ENCODE measurements at regions not wholly inside any gene's neighbourhood (a gene's known extent, or its start where the extent isn't known, plus 50 kb on each side); places are given as distances from the start of the nearest gene placed in this dataset.

- H3K4me3 ChIP-seq (ENCODE audit: low read length): no peak overlapping the region
These were observed 880.9 kb downstream of the ANKRD7 start for GRCh38 chr7:119105381-119105780.

GRCh38 chr7:119123326-119123725 lies 898.8 kb downstream of the ANKRD7 start:
- H3K9me3 ChIP-seq (ENCODE audit: low read depth, low read length): peaks cover 5% of the 10 kb centered on the region
- no peaks in the 10 kb centered on the region for H3K4me1 ChIP-seq (ENCODE audit: insufficient read depth, low read length)
- no peak overlapping the region for H3K4me3 ChIP-seq (ENCODE audit: low read length)
- no peaks in the 10 kb centered on the region for H3K27me3 ChIP-seq (ENCODE audit: insufficient read depth, low read length)

More at GRCh38 chr7:119105381-119105780, 880.9 kb downstream of the ANKRD7 start:
- H3K27me3 ChIP-seq (ENCODE audit: insufficient read depth, low read length): no peaks in the 10 kb centered on the region
- H3K4me1 ChIP-seq (ENCODE audit: insufficient read depth, low read length): no peaks in the 10 kb centered on the region
- H3K9me3 ChIP-seq (ENCODE audit: low read depth, low read length): peaks cover 6% of the 10 kb centered on the region

GRCh38 chr7:119127706-119128105 lies 903.2 kb downstream of the ANKRD7 start:
- H3K4me3 ChIP-seq (ENCODE audit: low read length): no peak overlapping the region

DNA sequence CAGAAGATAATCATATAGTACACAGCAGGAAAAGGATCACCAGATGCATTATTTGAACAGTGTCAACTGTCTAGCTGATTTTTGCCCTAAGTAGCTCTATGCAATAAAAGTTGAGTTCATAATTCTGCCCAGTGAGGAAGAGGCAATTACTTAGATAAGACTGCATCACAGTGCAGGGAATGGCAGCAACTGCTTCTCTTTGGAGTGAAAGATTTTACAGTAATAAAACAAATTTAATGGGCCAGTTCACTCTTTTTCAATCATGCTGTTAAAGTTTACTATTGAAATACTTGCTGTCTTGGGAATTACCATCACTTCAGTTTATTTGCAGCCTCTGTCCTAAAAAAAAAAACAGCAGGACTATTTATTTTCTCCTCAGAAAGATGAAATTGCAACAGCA lies 907.9 kb downstream of the ANKRD7 start:
- H3K27me3 ChIP-seq (ENCODE audit: insufficient read depth, low read length): no peaks in the 10 kb centered on the region
- H3K9me3 ChIP-seq (ENCODE audit: low read depth, low read length): no peaks in the 10 kb centered on the region
- no peaks in the 10 kb centered on the region for H3K4me1 ChIP-seq (ENCODE audit: insufficient read depth, low read length)
- no peak overlapping the region for H3K4me3 ChIP-seq (ENCODE audit: low read length)

More at GRCh38 chr7:119127706-119128105, 903.2 kb downstream of the ANKRD7 start:
- Histone ChIP-seq H3K27me3 (ENCODE audit: insufficient read depth, low read length) (no peaks in the 10 kb centered on the region), H3K9me3 (ENCODE audit: low read depth, low read length) (peaks cover 5% of the 10 kb centered on the region), H3K4me1 (ENCODE audit: insufficient read depth, low read length) (no peaks in the 10 kb centered on the region)

- Histone ChIP-seq H3K9me3 (ENCODE audit: low read depth, low read length) (peaks cover 26% of the 10 kb centered on the region), H3K4me3 (ENCODE audit: low read length) (no peak overlapping the region), H3K4me1 (ENCODE audit: insufficient read depth, low read length) (no peaks in the 10 kb centered on the region), H3K27me3 (ENCODE audit: insufficient read depth, low read length) (no peaks in the 10 kb centered on the region)
These were observed 942.9 kb downstream of the ANKRD7 start for GRCh38 chr7:119167431-119167830.

DNA sequence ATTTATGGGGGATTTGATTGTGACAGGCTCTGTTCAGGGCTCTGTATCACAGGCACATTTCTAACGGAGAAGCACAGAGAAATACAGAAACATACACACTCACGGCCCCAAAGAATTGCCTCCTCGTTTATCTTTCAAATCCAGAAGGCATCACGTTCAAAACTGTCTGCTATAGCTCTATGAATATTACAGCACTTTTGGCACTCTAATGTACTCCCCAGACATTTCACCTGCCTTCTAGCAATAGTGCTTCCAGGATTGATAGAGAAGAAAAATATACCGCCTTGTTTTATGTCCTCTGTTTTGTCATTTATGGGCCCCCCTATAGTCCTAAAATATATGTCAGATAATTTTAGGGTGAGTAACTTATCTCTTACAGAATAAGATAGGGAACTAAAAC lies 947.5 kb downstream of the ANKRD7 start:
- Histone ChIP-seq H3K9me3 (ENCODE audit: low read depth, low read length) (peaks cover 6% of the 10 kb centered on the region), H3K4me3 (ENCODE audit: low read length) (no peak overlapping the region), H3K27me3 (ENCODE audit: insufficient read depth, low read length) (no peaks in the 10 kb centered on the region), H3K4me1 (ENCODE audit: insufficient read depth, low read length) (no peaks in the 10 kb centered on the region)

GRCh38 chr7:119175911-119176627 lies 951.6 kb downstream of the ANKRD7 start:
- Histone ChIP-seq H3K27me3 (ENCODE audit: insufficient read depth, low read length) (no peaks in the 10 kb centered on the region), H3K4me3 (ENCODE audit: low read length) (no peak overlapping the region), H3K4me1 (ENCODE audit: insufficient read depth, low read length) (no peaks in the 10 kb centered on the region), H3K9me3 (ENCODE audit: low read depth, low read length) (no peaks in the 10 kb centered on the region)

- no peaks in the 10 kb centered on the region for H3K4me1 ChIP-seq (ENCODE audit: insufficient read depth, low read length)
- no peaks in the 10 kb centered on the region for H3K9me3 ChIP-seq (ENCODE audit: low read depth, low read length)
- H3K4me3 ChIP-seq (ENCODE audit: low read length): no peak overlapping the region
- no peaks in the 10 kb centered on the region for H3K27me3 ChIP-seq (ENCODE audit: insufficient read depth, low read length)
These were observed 953.4 kb downstream of the ANKRD7 start for GRCh38 chr7:119177863-119178262.

DNA sequence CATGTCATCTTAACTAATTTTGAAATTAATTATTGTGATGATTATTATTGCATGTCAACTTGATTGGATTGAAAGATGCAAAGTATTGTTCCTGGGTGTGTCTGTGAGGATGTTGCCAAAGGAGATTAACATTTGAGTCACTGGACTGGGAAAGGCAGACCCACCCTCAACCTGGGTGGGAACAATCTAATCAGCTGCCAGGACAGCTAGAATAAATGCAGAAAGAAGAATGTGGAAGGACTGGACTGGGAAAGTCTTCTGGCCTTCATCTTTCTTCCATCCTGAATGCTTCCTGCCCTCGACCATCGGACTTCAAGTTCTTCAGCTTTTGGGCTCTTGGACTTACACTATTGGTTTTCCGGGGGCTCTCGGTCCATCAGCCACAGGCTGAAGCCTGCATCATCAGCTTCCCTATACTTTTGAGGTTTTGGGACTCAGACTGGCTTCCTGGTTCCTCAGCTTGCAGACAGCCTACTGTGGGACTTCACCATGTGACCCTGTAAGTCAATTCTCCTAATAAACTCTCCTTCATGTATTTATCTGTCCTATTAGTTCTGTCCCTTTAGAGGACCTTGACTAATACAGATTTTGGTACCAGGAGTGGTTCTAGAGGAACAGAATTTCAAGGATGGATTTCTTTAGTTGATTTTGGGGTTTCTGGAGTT lies 959.8 kb downstream of the ANKRD7 start:
- H3K4me1 ChIP-seq (ENCODE audit: insufficient read depth, low read length): no peaks in the 10 kb centered on the region
- H3K9me3 ChIP-seq (ENCODE audit: low read depth, low read length): no peaks in the 10 kb centered on the region
- H3K4me3 ChIP-seq (ENCODE audit: low read length): no peak overlapping the region
- H3K27me3 ChIP-seq (ENCODE audit: insufficient read depth, low read length): no peaks in the 10 kb centered on the region

GRCh38 chr7:119196183-119196582 lies 971.7 kb downstream of the ANKRD7 start:
- no peak overlapping the region for H3K4me3 ChIP-seq (ENCODE audit: low read length)
- H3K9me3 ChIP-seq (ENCODE audit: low read depth, low read length): no peaks in the 10 kb centered on the region
- no peaks in the 10 kb centered on the region for H3K4me1 ChIP-seq (ENCODE audit: insufficient read depth, low read length)
- no peaks in the 10 kb centered on the region for H3K27me3 ChIP-seq (ENCODE audit: insufficient read depth, low read length)

DNA sequence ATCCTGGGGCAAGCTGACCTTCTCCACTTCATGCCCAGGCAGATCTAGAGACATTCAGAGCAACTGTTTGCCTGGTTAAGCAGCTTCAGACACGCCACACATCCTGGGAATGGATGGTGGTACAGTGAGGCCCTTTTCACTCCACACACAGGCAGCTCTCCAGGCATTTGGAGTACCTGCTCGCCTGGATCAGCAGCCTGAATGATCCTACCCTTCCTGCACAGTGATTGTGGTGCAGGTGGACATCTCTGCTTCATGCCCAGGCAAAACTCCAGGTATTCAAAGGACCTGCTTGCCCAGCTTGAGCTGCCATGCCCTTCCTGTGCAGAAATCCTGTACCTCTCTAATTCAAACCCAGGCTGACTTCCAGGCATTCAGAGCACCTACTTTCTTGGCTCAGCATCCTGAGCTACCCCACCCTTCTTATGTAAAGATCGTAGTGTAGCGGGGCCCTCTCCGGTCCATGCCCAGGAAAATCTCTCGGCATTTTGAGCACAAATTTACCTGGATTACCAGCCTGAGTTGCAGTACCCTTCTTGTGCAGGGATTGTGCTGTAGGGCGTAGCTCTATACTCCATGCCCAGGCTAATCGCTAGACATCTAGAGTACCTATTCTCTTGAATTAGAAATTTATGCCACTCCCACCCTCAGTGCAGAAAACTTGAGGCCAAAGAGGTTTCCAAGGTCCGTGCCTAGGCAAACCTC lies 972.8 kb downstream of the ANKRD7 start:
- Histone ChIP-seq H3K4me1 (ENCODE audit: insufficient read depth, low read length) (no peaks in the 10 kb centered on the region), H3K27me3 (ENCODE audit: insufficient read depth, low read length) (no peaks in the 10 kb centered on the region), H3K4me3 (ENCODE audit: low read length) (no peak overlapping the region), H3K9me3 (ENCODE audit: low read depth, low read length) (no peaks in the 10 kb centered on the region)

DNA sequence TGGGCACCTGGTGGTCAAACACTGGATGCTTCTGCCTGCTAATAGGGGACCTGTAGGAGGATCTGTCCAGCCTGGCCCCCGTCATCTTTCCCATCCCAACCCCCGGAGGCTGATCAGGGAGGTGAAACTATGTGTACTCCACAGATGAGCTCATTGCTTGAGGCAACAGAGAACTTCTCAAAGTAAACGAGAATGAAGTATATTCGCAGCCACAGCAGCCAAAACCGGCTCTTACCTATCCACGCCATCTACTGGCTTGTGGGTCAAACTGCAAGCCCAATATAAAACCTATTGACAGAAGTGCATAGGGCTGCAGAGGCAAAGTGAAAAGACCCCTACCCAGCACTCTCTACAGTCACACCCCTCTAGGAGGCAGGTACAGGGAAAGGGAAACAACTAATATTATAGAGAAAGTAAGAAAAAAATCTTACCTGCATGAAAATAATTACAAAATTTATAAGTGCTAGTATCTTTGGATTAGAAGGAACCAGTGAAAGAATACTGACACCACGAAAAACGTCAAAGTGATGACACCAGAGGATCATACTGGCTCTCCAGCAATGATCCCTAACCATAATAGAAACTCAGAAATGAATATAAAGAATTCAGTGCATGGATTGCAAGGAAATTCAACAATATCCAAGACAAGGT lies 973.5 kb downstream of the ANKRD7 start:
- no peak overlapping the region for H3K4me3 ChIP-seq (ENCODE audit: low read length)

DNA sequence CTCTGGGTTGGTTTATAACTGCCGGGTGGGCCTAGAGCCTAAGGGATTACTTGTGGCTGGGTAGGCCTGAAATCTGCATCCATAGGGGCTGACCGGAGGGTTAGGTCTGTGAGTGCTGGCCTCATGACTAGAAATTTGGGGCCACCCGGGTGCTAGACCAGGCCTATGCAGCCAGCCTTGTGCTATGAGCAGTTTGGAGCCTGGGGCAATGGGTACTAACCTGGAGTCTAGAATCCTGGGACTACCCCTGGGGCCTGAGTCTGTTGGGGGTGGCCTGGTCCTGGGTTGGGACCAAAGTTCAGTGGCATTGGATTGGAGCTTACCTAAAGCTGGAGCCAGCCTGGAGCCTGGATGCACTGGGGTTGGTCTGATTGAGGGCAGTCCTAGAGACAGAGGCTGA lies 995.2 kb downstream of the ANKRD7 start:
- Histone ChIP-seq H3K4me1 (ENCODE audit: insufficient read depth, low read length) (no peaks in the 10 kb centered on the region), H3K9me3 (ENCODE audit: low read depth, low read length) (no peaks in the 10 kb centered on the region), H3K27me3 (ENCODE audit: insufficient read depth, low read length) (no peaks in the 10 kb centered on the region), H3K4me3 (ENCODE audit: low read length) (no peak overlapping the region)

More for the DNA sequence above, 973.5 kb downstream of the ANKRD7 start:
- Histone ChIP-seq H3K9me3 (ENCODE audit: low read depth, low read length) (no peaks in the 10 kb centered on the region), H3K27me3 (ENCODE audit: insufficient read depth, low read length) (no peaks in the 10 kb centered on the region), H3K4me1 (ENCODE audit: insufficient read depth, low read length) (no peaks in the 10 kb centered on the region)

- Histone ChIP-seq H3K4me1 (ENCODE audit: insufficient read depth, low read length) (no peaks in the 10 kb centered on the region), H3K27me3 (ENCODE audit: insufficient read depth, low read length) (no peaks in the 10 kb centered on the region), H3K4me3 (ENCODE audit: low read length) (no peak overlapping the region), H3K9me3 (ENCODE audit: low read depth, low read length) (no peaks in the 10 kb centered on the region)
These were observed 999.4 kb downstream of the ANKRD7 start for GRCh38 chr7:119223930-119224329.

DNA sequence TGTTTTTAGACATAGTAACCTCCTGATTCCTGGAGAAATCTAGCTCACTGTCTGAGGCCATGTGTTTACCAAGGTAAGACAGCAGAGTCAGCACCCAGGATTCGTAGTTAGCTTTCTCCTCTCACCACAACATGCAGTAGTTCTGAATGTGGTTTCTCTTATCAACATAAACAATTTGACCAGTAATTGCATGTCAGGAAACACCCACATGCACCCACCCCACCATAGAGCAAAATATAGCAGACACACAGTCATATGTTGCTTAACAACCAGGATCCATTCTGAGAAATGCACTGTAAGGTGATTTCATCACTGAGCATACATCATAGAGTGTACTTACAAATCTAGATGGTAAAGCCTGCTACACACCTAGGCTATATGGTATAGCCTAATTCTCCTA lies 1004.0 kb downstream of the ANKRD7 start:
- H3K27me3 ChIP-seq (ENCODE audit: insufficient read depth, low read length): no peaks in the 10 kb centered on the region
- H3K9me3 ChIP-seq (ENCODE audit: low read depth, low read length): no peaks in the 10 kb centered on the region
- H3K4me3 ChIP-seq (ENCODE audit: low read length): no peak overlapping the region
- no peaks in the 10 kb centered on the region for H3K4me1 ChIP-seq (ENCODE audit: insufficient read depth, low read length)
